A673 (cell line): ENCODE measurements at regions not wholly inside any gene's neighbourhood (a gene's known extent, or its start where the extent isn't known, plus 50 kb on each side); places are given as distances from the start of the nearest gene placed in this dataset.
A peak's percentile ranks its signal among the peaks of the same experiment; 100 is the strongest.

Experiments used
- BruUV-seq: library from RNA; stranded (reverse); fragments of 400-500 nt; replicated peaks from 2 replicates; lab custom pipeline; 2021; lab: Mats Ljungman, UMichigan
- CTCF ChIA-PET: fragments of 300-600 bp; sonication (Branson Sonifier 250); formaldehyde crosslinking; loops from one replicate; lab custom pipeline; 2022; ENCODE audit warnings: antibody characterized with exemption; lab: Charles Lee
- POLR2A ChIA-PET: fragments of 300-600 bp; sonication (Branson Sonifier 250); formaldehyde crosslinking; loops from one replicate; lab custom pipeline; 2022; ENCODE audit warnings: antibody characterized with exemption; ENCODE audit not compliant: low non-redundant PET; lab: Charles Lee
- DNase-seq: peaks from one replicate; pipeline ENCODE4 v3.0.0-alpha.2; 2015; ENCODE audit warnings: low spot score
- H3K27ac ChIP-seq: fragments of 200-600 bp; sonication (generic); 2 replicates; pipeline ENCODE4 v1.5.1; 2016; ENCODE audit warnings: mixed run types, low read depth, mild to moderate bottlenecking, mixed read lengths, antibody characterized with exemption, low read length; ENCODE audit not compliant: poor library complexity, severe bottlenecking
- H3K27me3 ChIP-seq: fragments of 200-600 bp; sonication (generic); replicated peaks from 2 replicates; pipeline ENCODE4 v1.6.1; 2017; ENCODE audit warnings: mixed run types, low read depth, mild to moderate bottlenecking, mixed read lengths, antibody characterized with exemption, low read length; ENCODE audit not compliant: insufficient read depth, poor library complexity
- H3K36me3 ChIP-seq: fragments of 200-600 bp; sonication (generic); 2 replicates; pipeline ENCODE4 v1.6.1; 2016; ENCODE audit warnings: mixed run types, mild to moderate bottlenecking, mixed read lengths, antibody characterized with exemption, low read length; ENCODE audit not compliant: insufficient read depth, poor library complexity, severe bottlenecking
- H3K4me1 ChIP-seq: fragments of 200-600 bp; sonication (generic); 2 replicates; pipeline ENCODE4 v1.6.1; 2017; ENCODE audit warnings: mixed run types, mild to moderate bottlenecking, mixed read lengths, antibody characterized with exemption, low read length; ENCODE audit not compliant: insufficient read depth, poor library complexity, severe bottlenecking
- H3K4me3 ChIP-seq: fragments of 200-600 bp; sonication (generic); 2 replicates; pipeline ENCODE4 v1.5.1; 2016; ENCODE audit warnings: low read depth, mixed run types, mild to moderate bottlenecking, mixed read lengths, low read length; ENCODE audit not compliant: poor library complexity, severe bottlenecking
- H3K9me3 ChIP-seq: fragments of 200-600 bp; sonication (generic); 2 replicates; pipeline ENCODE4 v1.6.1; 2016; ENCODE audit warnings: mixed run types, low read depth, mild to moderate bottlenecking, mixed read lengths, antibody characterized with exemption, low read length; ENCODE audit not compliant: poor library complexity, severe bottlenecking
- EZH2 ChIP-seq: fragments of 200-600 bp; sonication (generic); IDR thresholded peaks from 2 replicates; pipeline ENCODE4 v1.6.1; 2017; ENCODE audit warnings: borderline replicate concordance, low read depth, mild to moderate bottlenecking, mixed read lengths, antibody characterized with exemption, low read length; ENCODE audit not compliant: poor library complexity, severe bottlenecking
- intact Hi-C: fragments of 100-400 bp; cut with micrococcal nuclease; formaldehyde crosslinking; loops from one replicate; pipeline ENCODE4 v1.10.0; 2022; ENCODE audit not compliant: unreplicated experiment
- TF ChIP-seq, protein P1 (sequence below): fragments of 300-800, 200-600 bp; sonication (generic); conservative IDR thresholded peaks from 2 replicates; pipeline ENCODE4 v1.5.1; 2017; ENCODE audit warnings: low read depth, mild to moderate bottlenecking, antibody characterized with exemption, low read length, moderate library complexity, mixed read lengths

DNA sequence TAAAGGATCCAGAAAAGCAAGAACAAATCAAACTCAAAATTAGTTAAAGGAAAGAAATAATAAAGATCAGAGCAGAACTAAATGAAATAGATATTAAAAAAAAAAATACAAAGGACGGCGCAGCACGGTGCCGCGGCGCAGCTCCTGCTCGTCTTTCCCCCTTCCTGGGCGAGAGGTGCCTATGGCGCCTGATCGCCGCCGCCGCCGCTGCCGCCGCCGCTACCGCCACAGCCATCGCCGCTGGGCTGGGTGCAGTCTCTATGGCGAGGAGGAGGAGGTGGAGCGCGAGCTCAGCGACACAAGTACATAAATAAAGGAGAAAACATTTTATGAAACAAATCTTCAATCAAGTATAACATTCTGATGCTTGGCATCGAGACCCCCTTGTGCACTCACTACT, 77.6 kb upstream of the VANGL1 start:
- intact Hi-C loops = no loop called here
- no TSS peak for BruUV-seq
- Histone ChIP-seq H3K27ac (no peak overlapping the region), H3K36me3 (no peaks in the 10 kb centered on the region), H3K4me1 (no peaks in the 10 kb centered on the region), H3K9me3 (peaks cover 8% of the 10 kb centered on the region), H3K27me3 (no peaks in the 10 kb centered on the region), H3K4me3 (no peak overlapping the region)
- DNase-seq = no peak
- no peak for TF ChIP-seq EZH2
- TF ChIP-seq, protein P1, sequence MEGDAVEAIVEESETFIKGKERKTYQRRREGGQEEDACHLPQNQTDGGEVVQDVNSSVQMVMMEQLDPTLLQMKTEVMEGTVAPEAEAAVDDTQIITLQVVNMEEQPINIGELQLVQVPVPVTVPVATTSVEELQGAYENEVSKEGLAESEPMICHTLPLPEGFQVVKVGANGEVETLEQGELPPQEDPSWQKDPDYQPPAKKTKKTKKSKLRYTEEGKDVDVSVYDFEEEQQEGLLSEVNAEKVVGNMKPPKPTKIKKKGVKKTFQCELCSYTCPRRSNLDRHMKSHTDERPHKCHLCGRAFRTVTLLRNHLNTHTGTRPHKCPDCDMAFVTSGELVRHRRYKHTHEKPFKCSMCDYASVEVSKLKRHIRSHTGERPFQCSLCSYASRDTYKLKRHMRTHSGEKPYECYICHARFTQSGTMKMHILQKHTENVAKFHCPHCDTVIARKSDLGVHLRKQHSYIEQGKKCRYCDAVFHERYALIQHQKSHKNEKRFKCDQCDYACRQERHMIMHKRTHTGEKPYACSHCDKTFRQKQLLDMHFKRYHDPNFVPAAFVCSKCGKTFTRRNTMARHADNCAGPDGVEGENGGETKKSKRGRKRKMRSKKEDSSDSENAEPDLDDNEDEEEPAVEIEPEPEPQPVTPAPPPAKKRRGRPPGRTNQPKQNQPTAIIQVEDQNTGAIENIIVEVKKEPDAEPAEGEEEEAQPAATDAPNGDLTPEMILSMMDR = no peak
- POLR2A ChIA-PET = interaction anchor here (0.7 kb wide), 1 partner anchor 68 kb away, joined by 3 read pairs; no protein-coding TSS in a partner anchor
- CTCF ChIA-PET = no interaction called here

DNA sequence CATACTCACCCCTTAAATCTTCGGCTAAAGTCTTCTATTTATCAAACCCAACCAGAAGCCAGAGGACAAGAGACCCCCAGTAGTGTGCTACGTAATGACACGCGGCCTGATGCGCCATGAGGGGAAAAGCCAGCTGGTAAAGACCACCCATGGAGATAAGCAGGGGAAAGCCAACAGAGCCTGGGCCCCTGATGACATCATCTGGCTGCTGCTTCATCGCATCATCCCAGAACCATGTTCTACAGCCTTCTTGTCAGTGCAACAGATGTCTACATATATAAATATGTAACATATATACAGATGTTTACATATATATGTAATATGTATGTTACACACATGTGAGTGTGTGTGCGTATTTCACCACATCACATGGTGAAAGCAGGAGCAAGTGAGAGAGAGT, 81.7 kb upstream of the VANGL1 start:
- Histone ChIP-seq H3K4me1 (peaks cover 5% of the 10 kb centered on the region), H3K27me3 (no peaks in the 10 kb centered on the region), H3K27ac (no peak overlapping the region), H3K9me3 (no peaks in the 10 kb centered on the region), H3K36me3 (no peaks in the 10 kb centered on the region), H3K4me3 (no peak overlapping the region)
- intact Hi-C loops = no loop called here
- ChIA-PET POLR2A (interaction anchor here (0.7 kb wide), 1 partner anchor 153 kb away, joined by 3 read pairs; no protein-coding TSS in a partner anchor), CTCF (no interaction called here)
- BruUV-seq = no TSS peak
- no peak for TF ChIP-seq EZH2
- TF ChIP-seq, protein P1 = no peak
- peak; percentile 28 for DNase-seq

DNA sequence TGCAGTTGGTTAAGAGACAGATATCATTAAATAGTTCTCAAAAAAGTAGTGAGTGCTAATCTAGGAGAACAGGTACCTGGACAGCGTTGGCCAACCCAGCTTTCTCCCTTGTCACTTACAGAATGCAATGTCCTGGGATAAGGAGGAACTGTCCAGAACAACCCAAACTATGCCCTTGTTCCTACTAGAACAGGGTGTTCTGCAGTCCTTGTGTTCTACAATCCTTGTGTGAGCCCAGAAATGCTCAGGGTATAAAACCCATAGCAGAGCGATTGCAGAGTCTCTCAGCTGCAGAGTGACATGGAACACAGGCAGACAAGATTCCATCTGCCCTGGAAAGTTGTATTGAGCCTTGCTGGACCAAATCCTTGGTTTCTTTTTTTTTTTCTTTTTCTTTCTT, 83.5 kb upstream of the VANGL1 start:
- Histone ChIP-seq H3K4me1 (peaks cover 5% of the 10 kb centered on the region), H3K27ac (no peak overlapping the region), H3K9me3 (no peaks in the 10 kb centered on the region), H3K27me3 (no peaks in the 10 kb centered on the region), H3K36me3 (no peaks in the 10 kb centered on the region), H3K4me3 (no peak overlapping the region)
- CTCF ChIA-PET = no interaction called here
- intact Hi-C loops = no loop called here
- DNase-seq = no peak
- no peak for TF ChIP-seq EZH2
- TF ChIP-seq, protein P1 = no peak
- no TSS peak for BruUV-seq
- POLR2A ChIA-PET = no interaction called here
